ENCODE measurements at regions not wholly inside any gene's neighbourhood (a gene's known extent, or its start where the extent isn't known, plus 50 kb on each side); places are given as distances from the start of the nearest gene placed in this dataset.

DNA sequence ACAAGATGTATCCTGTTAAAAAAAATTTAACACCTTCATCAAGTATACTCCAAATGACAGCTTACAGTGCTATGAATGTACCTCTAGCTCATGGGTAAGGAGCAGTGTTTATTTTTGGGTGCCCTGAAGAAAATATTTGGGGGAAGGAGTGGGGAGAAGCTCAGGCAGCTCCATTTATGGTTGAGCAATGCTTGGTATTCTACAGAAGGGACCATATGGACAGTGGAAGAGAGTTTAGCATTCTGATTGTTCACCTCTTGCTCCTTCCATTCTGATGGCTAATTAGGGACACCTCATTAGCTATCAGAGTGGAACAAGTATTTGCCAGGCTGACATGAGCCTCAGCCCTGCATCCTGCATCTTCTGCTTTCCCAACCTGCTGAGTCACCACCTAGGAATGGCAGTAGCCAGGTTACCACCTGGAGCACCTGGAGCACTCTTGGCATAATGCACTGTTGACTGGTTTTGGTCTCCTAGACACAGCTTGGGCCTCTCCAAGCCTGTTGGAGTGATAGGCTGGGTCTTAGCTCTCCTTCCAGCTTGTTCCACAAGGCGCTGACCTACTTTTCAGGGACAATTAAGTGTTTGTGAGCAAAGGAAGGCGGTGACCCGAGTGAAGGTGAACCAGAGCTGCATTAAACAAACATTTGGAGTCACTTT, 62.0 kb upstream of the MACF1 start:
- TF ChIP-seq ZNF138 (tag by site-specific recombination; IDR thresholded peaks at IDR 0.05; ENCODE audit: borderline replicate concordance) (no peak), ZNF704 (tag by site-specific recombination; IDR thresholded peaks at IDR 0.05) (no peak), MEIS1 (CRISPR knock-in tag; IDR thresholded peaks at IDR 0.05; ENCODE audit: borderline replicate concordance) (no peak), ZNF561 (tag by site-specific recombination; IDR thresholded peaks at IDR 0.05; ENCODE audit: borderline replicate concordance) (no peak)
- TF ChIP-seq, protein P1, sequence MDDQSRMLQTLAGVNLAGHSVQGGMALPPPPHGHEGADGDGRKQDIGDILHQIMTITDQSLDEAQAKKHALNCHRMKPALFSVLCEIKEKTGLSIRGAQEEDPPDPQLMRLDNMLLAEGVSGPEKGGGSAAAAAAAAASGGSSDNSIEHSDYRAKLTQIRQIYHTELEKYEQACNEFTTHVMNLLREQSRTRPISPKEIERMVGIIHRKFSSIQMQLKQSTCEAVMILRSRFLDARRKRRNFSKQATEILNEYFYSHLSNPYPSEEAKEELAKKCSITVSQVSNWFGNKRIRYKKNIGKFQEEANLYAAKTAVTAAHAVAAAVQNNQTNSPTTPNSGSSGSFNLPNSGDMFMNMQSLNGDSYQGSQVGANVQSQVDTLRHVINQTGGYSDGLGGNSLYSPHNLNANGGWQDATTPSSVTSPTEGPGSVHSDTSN (CRISPR knock-in tag; IDR thresholded peaks at IDR 0.05) = no peak
- TF ChIP-seq, protein P2, sequence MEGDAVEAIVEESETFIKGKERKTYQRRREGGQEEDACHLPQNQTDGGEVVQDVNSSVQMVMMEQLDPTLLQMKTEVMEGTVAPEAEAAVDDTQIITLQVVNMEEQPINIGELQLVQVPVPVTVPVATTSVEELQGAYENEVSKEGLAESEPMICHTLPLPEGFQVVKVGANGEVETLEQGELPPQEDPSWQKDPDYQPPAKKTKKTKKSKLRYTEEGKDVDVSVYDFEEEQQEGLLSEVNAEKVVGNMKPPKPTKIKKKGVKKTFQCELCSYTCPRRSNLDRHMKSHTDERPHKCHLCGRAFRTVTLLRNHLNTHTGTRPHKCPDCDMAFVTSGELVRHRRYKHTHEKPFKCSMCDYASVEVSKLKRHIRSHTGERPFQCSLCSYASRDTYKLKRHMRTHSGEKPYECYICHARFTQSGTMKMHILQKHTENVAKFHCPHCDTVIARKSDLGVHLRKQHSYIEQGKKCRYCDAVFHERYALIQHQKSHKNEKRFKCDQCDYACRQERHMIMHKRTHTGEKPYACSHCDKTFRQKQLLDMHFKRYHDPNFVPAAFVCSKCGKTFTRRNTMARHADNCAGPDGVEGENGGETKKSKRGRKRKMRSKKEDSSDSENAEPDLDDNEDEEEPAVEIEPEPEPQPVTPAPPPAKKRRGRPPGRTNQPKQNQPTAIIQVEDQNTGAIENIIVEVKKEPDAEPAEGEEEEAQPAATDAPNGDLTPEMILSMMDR (tag by site-specific recombination; IDR thresholded peaks at IDR 0.05) = no peak
